ENCODE measurements at regions not wholly inside any gene's neighbourhood (a gene's known extent, or its start where the extent isn't known, plus 50 kb on each side); places are given as distances from the start of the nearest gene placed in this dataset.

GRCh38 chr7:69272101-69272500, 326.2 kb upstream of the AUTS2 start:
- TF ChIP-seq EZH2 (IDR thresholded peaks at IDR 0.05; ENCODE audit: insufficient read depth, poor library complexity, severe bottlenecking) (no peak), EZH2phosphoT487 (IDR thresholded peaks at IDR 0.05; ENCODE audit: insufficient read depth, low read depth) (no peak)

Data from GM23248 (cell line).